ELF-1 (cell line): ENCODE measurements at regions not wholly inside any gene's neighbourhood (a gene's known extent, or its start where the extent isn't known, plus 50 kb on each side); places are given as distances from the start of the nearest gene placed in this dataset.

ENCODE experiments used
- DNase-seq: peaks from one replicate; pipeline ENCODE4 v3.0.0-alpha.2; 2016; ENCODE audit warnings: low read depth, low spot score

DNA sequence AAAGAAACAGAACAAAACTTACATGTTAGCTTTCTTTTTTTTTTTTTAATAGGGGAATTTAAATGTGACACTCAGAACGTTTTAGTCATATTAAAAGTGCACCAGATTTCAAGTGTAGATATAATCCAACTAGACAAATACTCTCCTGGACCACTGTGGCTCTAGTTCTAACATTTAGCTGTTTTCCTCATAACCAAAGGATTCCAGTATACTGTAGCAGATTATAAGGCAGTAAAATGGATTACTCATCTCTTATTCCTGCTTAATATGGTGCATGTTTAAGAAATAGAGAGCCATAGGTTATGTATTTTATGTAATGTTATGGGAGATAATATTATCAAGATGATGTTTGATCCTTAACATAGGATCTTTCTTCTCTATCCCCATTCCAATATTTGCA, 1339.5 kb upstream of the AGA start:
- DNase-seq, result no peak

DNA sequence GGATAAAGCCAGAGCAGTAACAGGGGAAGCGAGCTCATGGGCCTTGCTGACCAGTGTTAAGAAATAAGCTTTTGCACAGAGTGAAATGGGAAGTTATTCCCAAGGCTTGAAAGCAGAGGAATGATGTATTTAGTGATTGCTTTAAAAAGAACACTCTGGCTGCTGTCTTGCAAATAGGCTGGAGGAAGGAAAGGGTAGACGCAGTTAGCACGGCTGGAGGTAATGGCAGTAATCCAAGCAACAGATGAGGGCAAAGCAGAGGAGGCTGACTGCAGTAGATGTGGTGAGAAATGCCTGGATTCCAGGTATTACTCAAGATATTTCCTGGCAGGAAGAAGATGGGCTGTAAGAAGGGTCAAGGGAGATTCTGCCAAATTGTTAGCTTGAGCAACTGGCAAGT, 1342.3 kb upstream of the AGA start:
- DNase-seq, result no peak

GRCh38 chr4:178789279-178789678, 1347.0 kb upstream of the AGA start:
- DNase-seq, result no peak

DNA sequence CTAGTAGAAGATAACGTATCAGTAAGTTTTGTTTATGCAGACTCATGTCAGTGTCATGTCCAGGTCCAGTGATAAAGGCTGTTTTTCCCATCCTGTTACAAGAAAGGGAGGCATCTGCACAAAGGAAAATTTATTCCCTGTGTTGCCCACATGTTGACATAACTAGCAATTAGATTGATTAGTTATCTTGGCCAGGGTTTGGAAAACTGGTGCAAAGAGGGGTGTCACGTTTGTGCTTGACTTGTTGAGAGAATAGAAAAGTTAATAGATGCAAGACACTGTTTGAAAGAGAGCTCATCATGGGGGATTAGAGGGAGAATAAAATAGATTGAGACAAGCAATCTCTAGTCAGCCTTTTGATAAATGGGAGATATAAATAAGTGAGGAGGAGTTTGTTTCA, 1357.0 kb upstream of the AGA start:
- no peak for DNase-seq

- no peak for DNase-seq
These were observed 1365.9 kb upstream of the AGA start for GRCh38 chr4:178808106-178808505.

- DNase-seq, result peak; percentile 29
These were observed 1367.7 kb upstream of the AGA start for GRCh38 chr4:178809921-178810320.

DNA sequence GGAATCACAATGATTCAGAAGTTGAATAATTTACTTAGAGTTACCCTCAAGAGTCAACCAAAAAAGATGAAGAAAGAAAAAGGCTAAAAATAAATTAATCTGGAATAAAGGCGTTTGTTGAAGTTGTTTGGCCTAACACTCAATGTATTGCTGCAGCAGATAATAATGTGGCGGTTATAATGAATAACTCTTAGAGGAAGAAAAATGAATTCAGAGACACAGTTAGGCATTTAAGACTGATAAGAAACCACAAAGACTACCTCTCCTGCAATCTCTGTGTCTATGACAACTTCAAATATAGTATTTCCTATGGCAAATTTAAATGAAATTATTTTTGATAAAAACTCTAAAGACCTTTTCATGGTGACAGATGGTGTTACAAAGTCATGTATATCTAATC, 1369.1 kb upstream of the AGA start:
- DNase-seq, result no peak

GRCh38 chr4:178812866-178813265, 1370.6 kb upstream of the AGA start:
- DNase-seq, result no peak

DNA sequence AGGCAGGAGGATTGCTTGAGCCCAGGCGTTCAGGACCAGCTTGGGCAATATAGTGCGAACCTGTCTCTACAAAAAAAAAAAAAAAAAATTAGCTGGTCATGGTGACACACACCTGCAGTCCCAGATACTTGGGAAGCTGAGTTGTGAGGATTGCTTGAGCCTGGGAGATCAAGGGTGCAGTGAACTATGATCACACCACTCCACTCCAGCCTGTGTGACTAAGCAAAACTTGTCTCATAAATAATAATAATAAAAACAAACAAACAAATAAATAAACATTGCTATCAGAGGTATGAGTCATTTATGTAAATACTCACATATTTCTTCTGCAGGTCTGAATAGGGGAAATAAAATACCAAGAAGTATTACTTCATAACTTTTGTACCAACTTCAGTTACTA, 1372.7 kb upstream of the AGA start:
- no peak for DNase-seq

DNA sequence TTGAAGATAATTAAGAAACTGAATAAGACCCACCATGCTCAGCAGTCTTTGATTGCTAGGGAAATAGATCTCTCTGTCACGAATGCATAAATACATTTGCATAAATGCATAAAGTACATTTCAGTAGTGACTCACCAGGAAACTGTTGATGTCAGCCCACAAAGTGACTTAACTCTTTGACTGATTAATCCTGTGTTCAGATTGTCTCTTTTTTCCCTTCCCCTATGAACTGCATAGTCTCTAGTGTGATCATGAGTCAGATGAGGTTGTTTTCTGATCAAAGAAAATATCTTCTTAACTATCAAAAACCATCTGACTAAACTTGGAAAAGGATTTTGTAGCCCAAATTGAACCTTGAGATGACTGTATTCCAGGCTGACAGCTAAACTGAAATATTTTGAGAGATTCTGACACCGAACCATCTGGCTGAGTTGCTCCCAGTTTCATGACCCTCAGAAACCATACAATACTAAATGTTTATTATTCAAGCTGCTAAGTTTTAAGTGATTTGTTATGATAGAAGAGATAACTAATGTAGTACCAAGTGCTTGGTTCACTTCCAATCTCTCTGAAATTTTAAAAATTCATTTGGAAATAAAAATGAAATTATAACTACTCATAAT, 1381.5 kb upstream of the AGA start:
- no peak for DNase-seq

GRCh38 chr4:178836865-178837264, 1394.6 kb upstream of the AGA start:
- DNase-seq, result no peak

DNA sequence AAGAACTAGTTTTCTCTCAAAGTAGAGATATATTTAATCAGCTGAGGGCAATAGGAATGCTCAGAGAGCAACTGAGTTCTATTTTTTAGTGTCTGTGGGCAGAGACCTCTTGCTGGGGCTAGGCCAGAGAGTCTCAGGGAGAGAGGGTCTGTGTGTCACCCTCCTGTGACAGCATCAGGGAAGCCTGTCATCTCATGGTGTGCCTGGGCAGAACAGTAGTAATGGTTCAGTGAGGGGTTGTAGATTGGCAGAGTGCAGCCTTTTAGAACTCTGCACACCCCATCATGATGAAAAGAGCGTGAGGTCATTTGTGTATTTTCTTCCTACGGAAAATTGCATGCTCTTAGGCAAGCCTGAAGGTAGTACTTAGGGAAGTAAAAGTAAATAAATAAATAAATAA, 1396.5 kb upstream of the AGA start:
- DNase-seq, result no peak

- DNase-seq, result no peak
These were observed 1414.0 kb upstream of the AGA start for GRCh38 chr4:178856139-178856800.

DNA sequence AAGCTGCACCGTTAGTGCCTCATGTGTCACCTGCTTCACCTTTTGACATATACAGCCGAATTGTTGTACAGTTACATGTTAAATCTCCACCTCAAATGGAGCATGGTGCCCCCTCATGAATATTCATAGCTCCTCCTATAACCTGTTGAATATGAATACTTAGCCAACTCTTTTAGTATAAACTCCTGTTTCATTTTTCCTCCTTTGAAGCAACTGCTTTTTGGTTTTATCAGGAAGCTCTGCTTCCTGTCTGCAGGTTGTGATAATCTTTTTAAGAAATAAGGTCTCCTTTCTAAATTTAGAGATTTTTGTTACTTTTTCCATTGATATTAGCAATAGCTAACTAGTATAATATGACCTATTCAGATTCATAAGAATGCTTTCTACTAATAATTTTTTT, 1429.2 kb upstream of the AGA start:
- no peak for DNase-seq

DNA sequence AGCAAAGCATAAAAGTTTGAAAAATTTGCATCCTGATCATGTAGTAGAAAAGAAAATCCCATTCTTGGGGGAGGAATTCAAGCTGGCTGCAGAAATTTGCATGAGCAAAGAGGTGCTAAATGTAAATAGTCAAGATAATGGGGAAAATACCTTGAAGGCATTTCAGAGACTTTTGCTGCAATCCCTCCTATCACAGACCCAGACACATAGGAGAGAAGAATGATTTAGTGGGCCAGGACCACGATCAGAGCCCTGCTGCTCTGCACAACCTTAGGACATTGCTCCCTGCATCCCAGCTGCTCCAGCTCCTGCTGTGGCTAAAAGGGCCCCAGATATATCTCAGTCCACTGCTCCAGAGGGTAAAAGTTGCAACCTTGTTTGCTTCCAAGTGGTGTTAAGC, 1439.7 kb upstream of the AGA start:
- DNase-seq, result peak; percentile 35

DNA sequence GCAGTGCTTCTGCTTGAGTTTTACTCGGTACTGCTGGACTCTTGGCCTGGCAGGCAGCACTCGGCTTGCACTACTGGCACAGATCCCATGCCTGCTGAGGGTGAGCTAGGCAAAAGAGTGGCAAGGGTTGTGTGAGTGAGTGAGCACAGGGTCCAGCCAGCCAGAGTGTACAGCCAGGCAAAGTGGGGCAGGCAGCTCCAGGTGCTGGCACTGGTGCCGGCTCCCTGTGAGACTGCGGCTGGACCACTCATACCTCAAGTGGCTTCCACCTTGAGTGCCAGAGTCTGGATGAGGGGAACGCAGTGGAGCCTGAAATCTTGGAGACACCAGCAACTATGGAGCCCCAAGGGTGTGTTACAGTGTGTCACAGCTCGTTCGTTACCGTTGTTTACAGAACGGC, 1451.9 kb upstream of the AGA start:
- no peak for DNase-seq

DNA sequence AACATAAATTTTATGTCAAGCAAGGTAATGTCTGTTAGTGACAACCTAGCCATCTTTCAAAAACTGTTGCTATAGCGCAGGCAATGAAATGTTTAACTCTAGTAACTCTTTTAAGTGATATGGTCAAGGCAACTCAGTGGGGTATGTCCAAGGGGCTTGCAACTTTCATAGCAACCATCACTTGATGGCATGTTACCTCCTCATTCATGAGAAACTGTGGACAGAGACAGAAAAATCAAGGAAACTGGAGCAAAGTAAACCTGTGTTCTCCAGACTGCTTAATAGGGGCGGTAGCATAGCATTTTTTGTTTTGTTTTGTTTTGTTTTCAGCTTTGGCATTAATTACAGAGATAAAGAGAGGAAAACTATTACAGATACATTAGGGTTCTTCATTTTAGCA, 1456.8 kb upstream of the AGA start:
- no peak for DNase-seq

- DNase-seq, result peak; percentile 10
These were observed 1475.5 kb upstream of the AGA start for GRCh38 chr4:178917756-178918155.

- DNase-seq, result no peak
These were observed 1494.9 kb upstream of the AGA start for GRCh38 chr4:178937130-178937529.

DNA sequence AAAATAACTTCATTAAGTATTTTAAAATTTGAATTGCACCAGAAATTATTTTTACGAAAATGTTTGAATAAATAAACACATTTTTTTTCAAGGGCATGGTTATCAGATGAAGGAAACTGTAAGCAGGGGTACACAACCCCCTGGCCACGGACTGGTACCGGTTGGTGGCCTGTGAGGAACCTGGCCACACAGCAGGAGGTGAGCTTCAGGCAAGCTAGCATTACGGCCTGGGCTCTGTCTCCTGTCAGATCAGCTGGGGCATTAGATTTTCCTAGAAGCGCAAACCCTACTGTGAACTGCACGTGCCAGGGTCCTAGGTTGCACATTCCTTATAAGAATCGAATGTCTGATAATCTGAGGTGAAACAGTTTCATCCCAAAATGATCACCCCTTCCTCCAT, 1499.7 kb upstream of the AGA start:
- DNase-seq, result peak; percentile 51

DNA sequence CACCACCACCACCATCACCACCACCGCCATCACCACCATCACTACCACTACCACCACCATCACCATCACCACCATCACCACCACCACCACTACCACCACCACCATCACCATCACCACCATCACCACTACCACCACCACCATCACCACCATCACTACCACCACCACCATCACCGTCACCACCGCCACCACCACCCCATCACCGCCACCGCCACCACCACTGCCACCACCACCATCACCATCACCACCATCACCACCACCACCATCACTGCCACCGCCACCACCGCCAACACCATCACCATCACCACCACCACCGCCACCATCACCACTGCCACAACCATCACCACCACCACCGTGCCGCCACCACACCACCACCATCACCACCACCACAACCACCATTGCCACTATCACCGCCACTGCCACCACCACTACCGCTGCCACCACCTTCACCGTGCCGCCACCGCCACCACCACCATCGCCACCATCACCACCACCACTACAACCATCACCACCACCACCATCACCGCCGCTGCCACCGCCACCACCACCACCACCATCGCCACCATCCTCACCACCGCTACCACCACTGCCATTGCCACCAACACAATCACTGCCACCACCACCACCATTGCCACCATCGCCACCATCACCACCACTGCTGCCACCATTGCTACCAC, 1511.3 kb upstream of the AGA start:
- no peak for DNase-seq

GRCh38 chr4:178955614-178956013, 1513.4 kb upstream of the AGA start:
- no peak for DNase-seq

DNA sequence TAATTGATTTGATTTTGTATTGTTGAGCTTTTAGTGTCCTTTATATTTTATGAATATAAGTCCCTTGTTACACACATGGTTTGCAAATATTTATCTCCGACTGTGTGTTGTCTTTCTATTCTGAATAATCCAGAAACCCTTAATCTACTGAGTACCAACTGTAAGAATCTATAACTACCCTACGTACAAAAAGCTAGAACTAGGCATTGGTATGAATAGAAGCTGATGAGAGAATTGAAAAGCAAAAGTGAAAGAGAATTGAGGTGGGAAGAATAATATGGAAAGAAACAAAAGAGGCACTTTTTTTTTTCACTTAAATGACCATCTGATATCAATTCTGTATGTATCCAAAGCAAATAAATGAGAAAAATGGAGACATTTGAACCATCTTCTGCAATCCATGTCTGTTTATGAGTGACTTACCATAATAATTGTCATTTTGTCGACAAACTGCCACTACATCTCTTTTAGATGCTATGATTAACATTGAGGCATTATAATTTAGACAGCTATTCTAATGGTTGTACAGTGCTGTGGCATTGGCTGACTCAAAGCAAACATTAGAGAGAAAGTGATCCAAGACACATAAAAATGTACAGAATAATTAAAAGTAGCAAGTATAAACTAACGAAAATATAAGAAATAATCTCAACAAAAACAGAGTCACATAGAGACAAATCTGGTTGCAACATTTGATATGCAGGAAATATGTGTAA, 1516.6 kb upstream of the AGA start:
- DNase-seq, result no peak
